Ishikawa (cell line): ENCODE measurements at regions not wholly inside any gene's neighbourhood (a gene's known extent, or its start where the extent isn't known, plus 50 kb on each side); places are given as distances from the start of the nearest gene placed in this dataset.

Experiments
- CEBPB ChIP-seq: IDR thresholded peaks from 2 replicates; pipeline ENCODE4 v1.6.1; 2012
- CREB1 ChIP-seq: IDR thresholded peaks from 2 replicates; pipeline ENCODE4 v1.6.1; 2012; ENCODE audit warnings: low read depth
- EGR1 ChIP-seq: IDR thresholded peaks from 2 replicates; pipeline ENCODE4 v1.6.1; 2012
- EP300 ChIP-seq: IDR thresholded peaks from 2 replicates; pipeline ENCODE4 v1.6.1; 2012; ENCODE audit warnings: borderline replicate concordance
- FOXM1 ChIP-seq: IDR thresholded peaks from 2 replicates; pipeline ENCODE4 v1.6.1; 2012; ENCODE audit warnings: low read depth, borderline replicate concordance
- NFIC ChIP-seq: IDR thresholded peaks from 2 replicates; pipeline ENCODE4 v1.6.1; 2012
- RAD21 ChIP-seq: IDR thresholded peaks from 2 replicates; pipeline ENCODE4 v1.6.1; 2012; ENCODE audit warnings: low read depth
- TAF1 ChIP-seq: IDR thresholded peaks from 2 replicates; pipeline ENCODE4 v1.6.1; 2012; ENCODE audit warnings: low read depth, mild to moderate bottlenecking
- TCF12 ChIP-seq: IDR thresholded peaks from 2 replicates; pipeline ENCODE4 v1.6.1; 2012; ENCODE audit warnings: low read depth
- TEAD4 ChIP-seq: IDR thresholded peaks from 2 replicates; pipeline ENCODE4 v1.6.1; 2012
- YY1 ChIP-seq: IDR thresholded peaks from 2 replicates; pipeline ENCODE4 v1.6.1; 2012; ENCODE audit warnings: low read depth
- ZBTB7A ChIP-seq: IDR thresholded peaks from 2 replicates; pipeline ENCODE4 v1.6.1; 2012; ENCODE audit warnings: low read depth
- TF ChIP-seq, protein P1 (sequence below): IDR thresholded peaks from 2 replicates; pipeline ENCODE4 v1.6.1; 2012
- TF ChIP-seq, protein P2 (sequence below): IDR thresholded peaks from 2 replicates; pipeline ENCODE4 v1.6.1; 2012
- TF ChIP-seq, protein P3 (sequence below): IDR thresholded peaks from 2 replicates; pipeline ENCODE4 v1.6.1; 2012; ENCODE audit warnings: low read depth, mild to moderate bottlenecking

DNA sequence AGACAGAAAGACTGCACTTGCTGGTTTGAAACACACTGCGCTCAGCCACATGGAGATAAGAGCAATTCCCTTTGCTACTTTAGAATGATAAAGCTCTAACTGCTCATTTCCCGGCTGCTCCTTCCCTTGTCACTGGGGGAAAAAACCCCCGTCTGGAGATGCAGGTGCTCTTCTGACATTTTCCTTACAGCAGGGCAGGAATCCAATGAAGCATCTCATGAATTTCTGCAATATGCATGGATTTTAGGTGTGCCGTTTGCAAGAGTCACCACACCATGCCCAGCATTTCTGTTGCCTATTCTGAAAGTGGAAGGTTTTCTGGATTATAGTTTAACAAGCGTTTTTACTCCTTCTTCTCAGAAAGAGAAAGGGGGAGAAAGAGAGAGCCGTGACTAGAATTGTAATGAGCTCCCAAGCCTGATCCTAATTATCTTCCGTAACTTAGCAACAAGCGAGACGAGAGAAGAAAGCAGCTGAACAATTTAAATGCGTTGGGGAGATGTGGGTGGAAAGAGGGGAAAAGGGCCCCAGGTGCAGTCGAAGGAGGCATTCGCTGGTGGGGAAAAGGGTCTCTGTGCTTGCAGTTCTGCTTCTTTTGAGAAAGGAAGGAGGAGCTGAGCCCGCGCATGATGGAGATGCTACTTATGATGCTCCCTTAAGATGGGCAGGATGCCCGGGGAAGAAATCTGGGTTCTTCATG, 76.6 kb upstream of the SPATA13 start:
- TF ChIP-seq TEAD4 = no peak
- TF ChIP-seq CREB1 = no peak
- TF ChIP-seq RAD21 = no peak
- TF ChIP-seq TAF1 = no peak
- no peak for TF ChIP-seq ZBTB7A
- TF ChIP-seq EGR1 = no peak
- TF ChIP-seq, protein P1, sequence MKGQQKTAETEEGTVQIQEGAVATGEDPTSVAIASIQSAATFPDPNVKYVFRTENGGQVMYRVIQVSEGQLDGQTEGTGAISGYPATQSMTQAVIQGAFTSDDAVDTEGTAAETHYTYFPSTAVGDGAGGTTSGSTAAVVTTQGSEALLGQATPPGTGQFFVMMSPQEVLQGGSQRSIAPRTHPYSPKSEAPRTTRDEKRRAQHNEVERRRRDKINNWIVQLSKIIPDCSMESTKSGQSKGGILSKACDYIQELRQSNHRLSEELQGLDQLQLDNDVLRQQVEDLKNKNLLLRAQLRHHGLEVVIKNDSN = no peak
- no peak for TF ChIP-seq CEBPB
- TF ChIP-seq, protein P2, sequence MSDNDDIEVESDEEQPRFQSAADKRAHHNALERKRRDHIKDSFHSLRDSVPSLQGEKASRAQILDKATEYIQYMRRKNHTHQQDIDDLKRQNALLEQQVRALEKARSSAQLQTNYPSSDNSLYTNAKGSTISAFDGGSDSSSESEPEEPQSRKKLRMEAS = no peak

DNA sequence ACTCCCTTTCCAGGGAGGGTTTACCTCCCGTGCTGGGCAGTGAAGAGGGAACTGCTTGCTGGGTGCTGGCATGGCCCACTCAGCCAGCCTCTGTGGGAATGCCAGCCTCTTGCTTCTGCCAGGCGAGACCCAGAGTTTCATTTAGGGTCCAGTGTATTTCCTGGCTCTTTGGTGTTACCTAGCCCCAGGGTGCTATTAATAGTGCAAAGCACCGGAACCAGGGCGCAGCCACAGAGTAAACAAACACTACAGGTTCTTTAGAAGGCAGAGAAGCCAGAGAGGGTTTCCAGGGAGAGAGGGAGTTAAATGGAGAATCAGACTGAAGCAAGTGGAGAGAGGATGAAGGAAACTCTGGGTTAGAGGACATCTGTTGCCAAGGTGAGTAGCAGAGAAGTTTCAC, 74.9 kb upstream of the SPATA13 start:
- TF ChIP-seq TCF12 (no peak), EGR1 (no peak), TAF1 (no peak), EP300 (no peak), NFIC (no peak), ZBTB7A (no peak), FOXM1 (no peak), RAD21 (no peak), CREB1 (no peak), TEAD4 (no peak)
- TF ChIP-seq, protein P3, sequence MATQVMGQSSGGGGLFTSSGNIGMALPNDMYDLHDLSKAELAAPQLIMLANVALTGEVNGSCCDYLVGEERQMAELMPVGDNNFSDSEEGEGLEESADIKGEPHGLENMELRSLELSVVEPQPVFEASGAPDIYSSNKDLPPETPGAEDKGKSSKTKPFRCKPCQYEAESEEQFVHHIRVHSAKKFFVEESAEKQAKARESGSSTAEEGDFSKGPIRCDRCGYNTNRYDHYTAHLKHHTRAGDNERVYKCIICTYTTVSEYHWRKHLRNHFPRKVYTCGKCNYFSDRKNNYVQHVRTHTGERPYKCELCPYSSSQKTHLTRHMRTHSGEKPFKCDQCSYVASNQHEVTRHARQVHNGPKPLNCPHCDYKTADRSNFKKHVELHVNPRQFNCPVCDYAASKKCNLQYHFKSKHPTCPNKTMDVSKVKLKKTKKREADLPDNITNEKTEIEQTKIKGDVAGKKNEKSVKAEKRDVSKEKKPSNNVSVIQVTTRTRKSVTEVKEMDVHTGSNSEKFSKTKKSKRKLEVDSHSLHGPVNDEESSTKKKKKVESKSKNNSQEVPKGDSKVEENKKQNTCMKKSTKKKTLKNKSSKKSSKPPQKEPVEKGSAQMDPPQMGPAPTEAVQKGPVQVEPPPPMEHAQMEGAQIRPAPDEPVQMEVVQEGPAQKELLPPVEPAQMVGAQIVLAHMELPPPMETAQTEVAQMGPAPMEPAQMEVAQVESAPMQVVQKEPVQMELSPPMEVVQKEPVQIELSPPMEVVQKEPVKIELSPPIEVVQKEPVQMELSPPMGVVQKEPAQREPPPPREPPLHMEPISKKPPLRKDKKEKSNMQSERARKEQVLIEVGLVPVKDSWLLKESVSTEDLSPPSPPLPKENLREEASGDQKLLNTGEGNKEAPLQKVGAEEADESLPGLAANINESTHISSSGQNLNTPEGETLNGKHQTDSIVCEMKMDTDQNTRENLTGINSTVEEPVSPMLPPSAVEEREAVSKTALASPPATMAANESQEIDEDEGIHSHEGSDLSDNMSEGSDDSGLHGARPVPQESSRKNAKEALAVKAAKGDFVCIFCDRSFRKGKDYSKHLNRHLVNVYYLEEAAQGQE = no peak
- TF ChIP-seq, protein P1 = no peak

GRCh38 chr13:24086642-24087041, 73.9 kb upstream of the SPATA13 start:
- no peak for TF ChIP-seq FOXM1
- TF ChIP-seq TEAD4 = no peak
- no peak for TF ChIP-seq EP300
- TF ChIP-seq, protein P1 = no peak
- TF ChIP-seq CEBPB = no peak
- TF ChIP-seq, protein P3 = no peak
- no peak for TF ChIP-seq TAF1
- TF ChIP-seq YY1 = no peak
- TF ChIP-seq EGR1 = no peak
- no peak for TF ChIP-seq ZBTB7A
- TF ChIP-seq NFIC = no peak
- no peak for TF ChIP-seq CREB1
- TF ChIP-seq TCF12 = no peak
- TF ChIP-seq RAD21 = no peak
- TF ChIP-seq, protein P2 = no peak

DNA sequence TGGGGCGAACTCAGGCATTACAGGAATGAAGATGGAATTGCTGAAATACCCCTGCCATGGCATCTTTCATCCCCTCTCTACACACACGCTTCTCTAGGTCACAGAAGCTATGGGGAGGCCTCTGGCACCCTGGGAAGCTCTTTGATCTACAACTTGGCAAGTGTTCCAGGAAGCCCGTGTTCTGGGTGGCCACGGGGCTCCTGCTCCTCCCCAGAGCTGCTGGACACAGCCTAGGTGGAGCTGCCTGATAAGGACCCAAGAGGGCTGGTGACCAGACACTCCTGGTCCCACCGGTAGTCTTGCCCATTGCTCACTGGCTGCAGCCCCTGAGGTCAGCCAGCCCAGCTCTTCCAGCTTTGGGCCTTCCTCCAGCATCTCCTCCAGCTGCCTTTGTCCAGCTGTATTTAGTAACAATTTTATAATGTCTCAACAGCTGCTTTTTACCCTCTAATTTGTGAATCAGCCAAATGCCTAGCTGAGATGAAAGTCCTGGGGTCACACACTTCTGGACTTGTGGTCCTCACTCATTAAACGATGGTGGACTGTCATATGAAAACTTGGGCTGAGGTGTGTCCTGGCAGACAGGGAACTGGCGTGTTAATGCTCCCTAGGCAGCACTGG, 72.8 kb upstream of the SPATA13 start:
- TF ChIP-seq NFIC = peak; percentile 20; the same call in 1 of the 2 replicates
- TF ChIP-seq, protein P2 = no peak
- TF ChIP-seq CREB1 = no peak

DNA sequence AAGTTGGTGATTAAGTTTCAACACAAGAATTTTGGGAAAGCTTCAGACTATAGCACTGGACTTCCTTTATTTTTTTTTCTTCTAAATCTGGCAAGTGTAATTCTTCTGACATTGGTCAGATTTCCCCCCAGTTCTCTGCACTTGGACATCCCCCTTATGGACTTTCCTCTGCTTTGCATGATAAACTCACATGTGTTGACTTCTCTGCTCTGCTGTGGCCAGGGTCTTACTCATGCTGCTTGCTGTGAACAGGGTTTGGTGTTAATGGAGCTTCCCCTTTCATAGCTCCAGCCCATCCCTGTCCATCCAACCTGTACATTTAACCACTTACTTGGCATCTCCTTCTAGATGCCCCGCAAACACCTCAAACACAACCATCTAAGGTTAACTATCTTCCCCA, 70.5 kb upstream of the SPATA13 start:
- TF ChIP-seq, protein P3 = no peak
- TF ChIP-seq, protein P2 = no peak
- TF ChIP-seq NFIC = no peak
- no peak for TF ChIP-seq ZBTB7A
- no peak for TF ChIP-seq CREB1
- TF ChIP-seq RAD21 = no peak
- TF ChIP-seq EGR1 = no peak
- no peak for TF ChIP-seq YY1
- TF ChIP-seq CEBPB = no peak
- no peak for TF ChIP-seq TEAD4
- no peak for TF ChIP-seq TCF12
- TF ChIP-seq FOXM1 = no peak
- TF ChIP-seq, protein P1 = no peak
